ENCODE measurements at regions not wholly inside any gene's neighbourhood (a gene's known extent, or its start where the extent isn't known, plus 50 kb on each side); places are given as distances from the start of the nearest gene placed in this dataset.
"Not testable (repeated sequence)": the region's sequence is repeated elsewhere in the genome, so short reads cannot be mapped to it uniquely, and the experiment has no call there.

GRCh38 chr10:29229258-29229705 is 59.6 kb upstream of the LYZL1 start:
- no peak for DNase-seq

GRCh38 chr10:29236910-29237309 is 52.0 kb upstream of the LYZL1 start:
- DNase-seq, result not testable (repeated sequence)

GRCh38 chr10:29237786-29238185 is 51.1 kb upstream of the LYZL1 start:
- no peak for DNase-seq

- no peak for DNase-seq
Measured at GRCh38 chr10:29238523-29239135, 50.2 kb upstream of the LYZL1 start.

All from right hindlimb (tissue), 1 donor.